Mesodermal cell (in vitro differentiated cells): ENCODE measurements at regions not wholly inside any gene's neighbourhood (a gene's known extent, or its start where the extent isn't known, plus 50 kb on each side); places are given as distances from the start of the nearest gene placed in this dataset.

Experiments
- H3K27ac ChIP-seq: 2 replicates; pipeline ENCODE4 v1.7.0; 2013; ENCODE audit warnings: mild to moderate bottlenecking, low read depth, low read length, moderate library complexity; ENCODE audit not compliant: severe bottlenecking
- H3K36me3 ChIP-seq: 2 replicates; pipeline ENCODE4 v1.7.1; 2013; ENCODE audit warnings: mild to moderate bottlenecking, low read length, moderate library complexity; ENCODE audit not compliant: control insufficient read depth, insufficient read depth
- H3K4me1 ChIP-seq: one replicate; pipeline ENCODE4 v1.7.1; 2013; ENCODE audit warnings: mild to moderate bottlenecking, low read length; ENCODE audit not compliant: insufficient read depth, control insufficient read depth, poor library complexity, severe bottlenecking
- H3K4me3 ChIP-seq: 2 replicates; pipeline ENCODE4 v1.7.0; 2013; ENCODE audit warnings: low read length, control low read depth, mild to moderate bottlenecking; ENCODE audit not compliant: insufficient read depth, poor library complexity, severe bottlenecking; ENCODE audit errors: extremely low read depth
- H3K9me3 ChIP-seq: 2 replicates; pipeline ENCODE4 v1.7.1; 2013; ENCODE audit warnings: mild to moderate bottlenecking, low read length, moderate library complexity; ENCODE audit not compliant: control insufficient read depth
- WGBS, 2 experiments: methylation state at CpG; one replicate each; pipeline ENCODE4 v1.1.5; 2013; ENCODE audit warnings: missing lambda C conversion rate in 2 of 2; ENCODE audit not compliant: insufficient coverage in 2 of 2; 5-methylcytosine and 5-hydroxymethylcytosine counted together

- no peak overlapping the region for H3K4me3 ChIP-seq
- H3K36me3 ChIP-seq, result no peaks in the 10 kb centered on the region
- H3K27ac ChIP-seq, result no peak overlapping the region
- no CpG with 5 or more reads among the region's 1 CpG for WGBS, 2 experiments
- peaks cover 30% of the 10 kb centered on the region for H3K4me1 ChIP-seq
- H3K9me3 ChIP-seq, result no peaks in the 10 kb centered on the region
Measured at GRCh38 chr3:155029941-155030340, 50.2 kb upstream of the MME start.

GRCh38 chr3:155026999-155027591 lies 53.0 kb upstream of the MME start:
- 61 to 64% methylated on average over 1 to 2 of the region's 2 CpGs for WGBS, 2 experiments
- H3K9me3 ChIP-seq, result no peaks in the 10 kb centered on the region
- H3K36me3 ChIP-seq, result no peaks in the 10 kb centered on the region
- H3K4me3 ChIP-seq, result no peak overlapping the region
- peak overlapping the region; percentile 82 for H3K27ac ChIP-seq
- peaks cover 28% of the 10 kb centered on the region for H3K4me1 ChIP-seq

GRCh38 chr3:155024006-155024638 lies 56.0 kb upstream of the MME start:
- WGBS, 2 experiments, result 0 to 43% methylated on average over 1 of the region's 2 CpGs
- H3K4me3 ChIP-seq, result no peak overlapping the region
- peaks cover 40% of the 10 kb centered on the region for H3K4me1 ChIP-seq
- H3K9me3 ChIP-seq, result no peaks in the 10 kb centered on the region
- no peaks in the 10 kb centered on the region for H3K36me3 ChIP-seq
- peak overlapping the region; percentile 13 for H3K27ac ChIP-seq

GRCh38 chr3:155022896-155023295 lies 57.2 kb upstream of the MME start:
- Histone ChIP-seq H3K27ac (no peak overlapping the region), H3K36me3 (no peaks in the 10 kb centered on the region), H3K4me3 (no peak overlapping the region), H3K4me1 (peaks cover 49% of the 10 kb centered on the region), H3K9me3 (no peaks in the 10 kb centered on the region)

GRCh38 chr3:155019575-155019974 lies 60.5 kb upstream of the MME start:
- H3K4me3 ChIP-seq, result no peak overlapping the region
- 80 to 86% methylated on average over 1 of the region's 1 CpG for WGBS, 2 experiments
- peak overlapping the region; percentile 74 for H3K27ac ChIP-seq
- no peaks in the 10 kb centered on the region for H3K36me3 ChIP-seq
- no peaks in the 10 kb centered on the region for H3K9me3 ChIP-seq
- H3K4me1 ChIP-seq, result peaks cover 28% of the 10 kb centered on the region

GRCh38 chr3:155018621-155019330 lies 61.3 kb upstream of the MME start:
- no peak overlapping the region for H3K4me3 ChIP-seq
- H3K27ac ChIP-seq, result peak overlapping the region; percentile 74
- no peaks in the 10 kb centered on the region for H3K36me3 ChIP-seq
- peaks cover 28% of the 10 kb centered on the region for H3K4me1 ChIP-seq
- WGBS, 2 experiments, result 88 to 100% methylated on average over 1 to 2 of the region's 5 CpGs
- no peaks in the 10 kb centered on the region for H3K9me3 ChIP-seq

GRCh38 chr3:155015776-155016436 lies 64.2 kb upstream of the MME start:
- H3K27ac ChIP-seq, result no peak overlapping the region
- H3K36me3 ChIP-seq, result no peaks in the 10 kb centered on the region
- H3K9me3 ChIP-seq, result no peaks in the 10 kb centered on the region
- H3K4me1 ChIP-seq, result peaks cover 22% of the 10 kb centered on the region
- H3K4me3 ChIP-seq, result no peak overlapping the region
- WGBS, 2 experiments, result no CpG with 5 or more reads among the region's 2 CpGs

GRCh38 chr3:155014953-155015352 lies 65.2 kb upstream of the MME start:
- Histone ChIP-seq H3K9me3 (no peaks in the 10 kb centered on the region), H3K36me3 (no peaks in the 10 kb centered on the region), H3K4me3 (no peak overlapping the region), H3K4me1 (peaks cover 22% of the 10 kb centered on the region), H3K27ac (no peak overlapping the region)
- WGBS, 2 experiments, result no CpG with 5 or more reads among the region's 2 CpGs

GRCh38 chr3:155013427-155013826 lies 66.7 kb upstream of the MME start:
- Histone ChIP-seq H3K4me3 (no peak overlapping the region), H3K27ac (no peak overlapping the region), H3K4me1 (peaks cover 8% of the 10 kb centered on the region), H3K9me3 (no peaks in the 10 kb centered on the region), H3K36me3 (no peaks in the 10 kb centered on the region)
- WGBS, 2 experiments, result 96% methylated on average over 2 of the region's 2 CpGs

GRCh38 chr3:155012584-155012983 lies 67.5 kb upstream of the MME start:
- Histone ChIP-seq H3K36me3 (no peaks in the 10 kb centered on the region), H3K4me3 (no peak overlapping the region), H3K4me1 (peaks cover 6% of the 10 kb centered on the region), H3K9me3 (no peaks in the 10 kb centered on the region), H3K27ac (no peak overlapping the region)
- WGBS, 2 experiments, result 88 to 93% methylated on average over 1 to 2 of the region's 4 CpGs
